ENCODE measurements at regions not wholly inside any gene's neighbourhood (a gene's known extent, or its start where the extent isn't known, plus 50 kb on each side); places are given as distances from the start of the nearest gene placed in this dataset.

- 64% methylated on average over 2 of the region's 2 CpGs for WGBS
- TF ChIP-seq, protein P1, sequence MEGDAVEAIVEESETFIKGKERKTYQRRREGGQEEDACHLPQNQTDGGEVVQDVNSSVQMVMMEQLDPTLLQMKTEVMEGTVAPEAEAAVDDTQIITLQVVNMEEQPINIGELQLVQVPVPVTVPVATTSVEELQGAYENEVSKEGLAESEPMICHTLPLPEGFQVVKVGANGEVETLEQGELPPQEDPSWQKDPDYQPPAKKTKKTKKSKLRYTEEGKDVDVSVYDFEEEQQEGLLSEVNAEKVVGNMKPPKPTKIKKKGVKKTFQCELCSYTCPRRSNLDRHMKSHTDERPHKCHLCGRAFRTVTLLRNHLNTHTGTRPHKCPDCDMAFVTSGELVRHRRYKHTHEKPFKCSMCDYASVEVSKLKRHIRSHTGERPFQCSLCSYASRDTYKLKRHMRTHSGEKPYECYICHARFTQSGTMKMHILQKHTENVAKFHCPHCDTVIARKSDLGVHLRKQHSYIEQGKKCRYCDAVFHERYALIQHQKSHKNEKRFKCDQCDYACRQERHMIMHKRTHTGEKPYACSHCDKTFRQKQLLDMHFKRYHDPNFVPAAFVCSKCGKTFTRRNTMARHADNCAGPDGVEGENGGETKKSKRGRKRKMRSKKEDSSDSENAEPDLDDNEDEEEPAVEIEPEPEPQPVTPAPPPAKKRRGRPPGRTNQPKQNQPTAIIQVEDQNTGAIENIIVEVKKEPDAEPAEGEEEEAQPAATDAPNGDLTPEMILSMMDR (IDR thresholded peaks at IDR 0.05): no peak
- TF ChIP-seq EP300 (IDR thresholded peaks at IDR 0.05) (no peak), POLR2A (IDR thresholded peaks at IDR 0.05) (no peak), POLR2AphosphoS5 (IDR thresholded peaks at IDR 0.05) (no peak)
- Histone ChIP-seq H3K27me3 (no peaks in the 10 kb centered on the region), H3K27ac (no peak overlapping the region), H3K9me3 (no peaks in the 10 kb centered on the region), H3K4me1 (no peaks in the 10 kb centered on the region), H3K36me3 (no peaks in the 10 kb centered on the region), H3K4me3 (no peak overlapping the region)
- DNase-seq (ENCODE audit: low spot score in 2 of 2): no peak
Observed at GRCh38 chr5:35281613-35282012, 51.3 kb upstream of the PRLR start.

All from suprapubic skin (tissue), 4 donors.